OCI-LY1 (cell line): ENCODE measurements at regions not wholly inside any gene's neighbourhood (a gene's known extent, or its start where the extent isn't known, plus 50 kb on each side); places are given as distances from the start of the nearest gene placed in this dataset.

Experiments
- CTCF ChIP-seq: fragments of 200-600 bp; sonication (generic), shearing (Covaris generic); IDR thresholded peaks from 2 replicates; pipeline ENCODE4 v1.5.1; 2017; ENCODE audit warnings: mild to moderate bottlenecking, antibody characterized with exemption, low read length, moderate library complexity, mixed read lengths
- EZH2 ChIP-seq: fragments of 200-600 bp; sonication (generic), shearing (Covaris generic); IDR thresholded peaks from 2 replicates; pipeline ENCODE4 v1.8.0; 2017; ENCODE audit warnings: borderline replicate concordance, mixed run types, mild to moderate bottlenecking, antibody characterized with exemption, low read length, moderate library complexity, mixed read lengths

GRCh38 chr2:217614096-217614495 lies 388.7 kb downstream of the TNS1 start:
- TF ChIP-seq CTCF (no peak), EZH2 (no peak)
